ENCODE measurements at regions not wholly inside any gene's neighbourhood (a gene's known extent, or its start where the extent isn't known, plus 50 kb on each side); places are given as distances from the start of the nearest gene placed in this dataset.
"Not testable (repeated sequence)": the region's sequence is repeated elsewhere in the genome, so short reads cannot be mapped to it uniquely, and the experiment has no call there.

DNA sequence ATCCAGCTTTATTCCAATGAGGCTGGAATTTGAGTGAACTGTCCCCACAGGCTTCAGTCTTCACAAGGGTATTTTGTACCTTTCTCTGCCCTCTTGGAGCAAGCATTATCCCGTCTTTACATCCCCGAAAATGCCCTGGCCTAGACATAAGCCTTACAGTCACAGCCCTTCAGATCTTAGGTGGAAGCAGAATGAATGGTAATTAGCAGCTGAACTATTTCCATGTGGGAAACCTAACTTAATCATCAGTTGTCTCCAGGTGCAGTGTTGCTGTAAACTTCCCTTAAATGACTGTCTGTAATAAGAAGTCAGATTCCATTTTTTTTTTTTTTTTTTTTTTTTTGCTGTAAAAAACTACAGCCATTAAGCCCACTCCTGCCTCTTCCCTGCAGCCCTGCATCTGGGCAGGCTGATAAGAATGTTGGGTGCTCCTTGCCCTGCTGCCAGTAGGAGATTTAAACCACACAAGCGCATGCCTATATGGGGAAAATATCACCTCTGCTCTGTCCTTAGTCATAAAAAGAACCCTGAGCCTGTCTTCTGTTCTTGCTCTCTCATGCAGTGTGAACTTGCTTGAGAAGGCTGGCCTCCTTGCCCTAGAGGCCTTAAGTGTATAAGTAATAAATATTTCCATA is 426.8 kb upstream of the SLITRK5 start:
- DNase-seq, result no peak

DNA sequence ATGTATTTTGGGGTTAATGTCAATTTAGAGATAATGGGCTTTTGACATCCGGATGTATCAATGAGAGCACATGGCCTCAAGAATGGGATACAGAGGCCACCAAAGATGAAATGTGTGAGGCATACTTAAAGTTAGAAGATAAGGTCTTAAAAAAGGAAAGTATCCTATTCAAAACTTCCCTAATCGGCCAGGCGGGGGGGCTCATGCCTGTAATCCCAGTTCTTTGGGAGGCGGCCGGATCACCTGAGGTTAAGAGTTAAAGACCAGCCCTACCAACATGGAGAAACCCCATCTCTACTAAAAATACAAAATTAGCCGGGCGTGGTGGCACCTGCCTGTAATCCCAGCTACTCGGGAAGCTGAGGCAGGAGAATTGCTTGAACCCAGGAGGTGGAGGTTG is 421.3 kb upstream of the SLITRK5 start:
- not testable (repeated sequence) for DNase-seq

DNA sequence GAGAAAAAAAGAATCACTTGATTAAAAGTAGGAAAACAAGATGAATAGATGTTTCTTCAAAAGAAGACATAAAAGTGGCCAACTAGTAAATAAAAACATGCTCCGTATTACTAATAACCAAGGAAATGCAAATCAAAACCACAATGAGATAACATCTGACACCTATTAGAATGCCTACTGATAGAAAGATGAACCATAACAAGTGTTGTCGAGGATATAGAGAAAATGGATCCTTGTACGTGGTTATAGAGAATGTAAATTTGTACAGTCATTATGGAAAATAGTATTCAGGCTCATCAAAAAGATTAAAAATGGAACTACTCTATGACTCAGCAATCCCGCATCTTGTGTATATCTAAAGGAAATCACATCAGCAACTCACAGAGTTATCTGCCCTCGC is 415.8 kb upstream of the SLITRK5 start:
- DNase-seq, result no peak

DNA sequence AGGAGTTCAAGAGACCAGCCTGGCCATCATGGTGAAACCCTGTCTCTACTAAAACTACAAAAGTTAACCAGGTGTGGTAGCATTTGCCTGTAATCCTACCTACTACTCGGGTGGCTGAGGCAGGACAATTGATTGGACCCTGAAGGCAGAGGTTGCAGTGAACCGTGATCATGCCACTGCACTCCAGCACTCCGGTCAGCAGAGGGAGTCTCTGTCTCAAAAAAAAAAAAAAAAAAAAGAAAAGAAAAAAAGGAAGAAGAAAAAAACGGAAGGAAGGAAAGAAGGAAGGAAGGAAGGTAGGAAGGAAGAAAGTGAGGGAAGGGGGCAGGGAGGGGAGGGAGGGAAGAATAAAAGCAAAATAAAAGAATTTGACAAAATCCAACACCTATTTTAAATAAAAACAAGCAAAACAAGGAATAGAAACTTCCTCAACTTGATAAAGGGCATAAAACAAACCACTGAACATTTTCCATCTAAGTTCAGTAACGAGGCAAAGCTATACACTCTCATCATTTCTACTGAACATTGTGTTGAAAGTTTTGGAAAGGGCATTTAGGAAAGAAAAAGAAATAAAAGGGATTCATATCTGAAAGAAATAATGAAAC is 411.6 kb upstream of the SLITRK5 start:
- DNase-seq, result peak; percentile 2

DNA sequence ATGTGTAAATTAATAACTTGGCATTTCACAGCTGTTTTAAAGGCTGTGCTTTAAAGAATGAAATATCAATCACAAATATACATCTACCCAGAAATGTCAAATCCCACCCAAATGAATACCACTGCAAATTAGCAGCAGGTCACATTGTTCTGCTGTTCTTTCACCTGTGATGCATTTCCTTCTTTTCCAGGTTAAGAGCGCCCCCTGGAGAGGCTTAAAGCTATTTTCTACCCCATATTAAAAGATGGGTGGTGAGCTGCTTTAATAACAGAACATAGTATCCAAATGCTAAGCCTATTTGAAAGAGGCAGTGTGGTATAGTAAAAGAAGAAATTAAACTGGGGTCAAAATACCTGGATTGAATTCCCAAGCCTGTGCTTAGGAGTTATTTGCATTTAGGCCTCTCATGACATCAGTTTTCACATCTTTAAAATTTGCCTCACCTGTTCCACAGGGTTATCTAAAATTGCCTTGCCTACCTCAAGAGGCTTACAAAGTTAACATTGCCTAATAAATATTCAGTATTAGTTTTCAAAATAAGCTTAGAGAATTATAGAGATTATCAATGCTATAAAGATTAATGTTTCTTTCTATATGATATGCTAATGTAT is 396.9 kb upstream of the SLITRK5 start:
- peak; percentile 19 for DNase-seq

DNA sequence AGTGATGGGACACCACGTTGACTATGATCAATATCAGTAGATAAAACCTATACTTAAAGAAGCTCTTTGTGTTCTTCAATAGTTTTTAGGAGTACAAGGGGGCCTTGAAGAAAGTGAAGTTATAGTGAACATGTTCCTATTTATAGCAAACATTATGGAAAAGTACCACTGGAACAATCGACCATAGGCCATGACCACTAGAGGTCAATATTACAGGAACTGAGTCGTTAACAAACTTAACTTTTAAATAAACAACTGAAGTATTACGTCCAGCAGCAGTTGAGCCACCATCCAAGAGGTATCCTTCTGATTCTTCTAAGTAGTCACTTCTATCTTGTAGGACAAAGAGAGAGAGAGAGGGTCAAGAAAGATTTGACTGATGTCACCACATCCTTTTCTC is 391.0 kb upstream of the SLITRK5 start:
- DNase-seq, result no peak

DNA sequence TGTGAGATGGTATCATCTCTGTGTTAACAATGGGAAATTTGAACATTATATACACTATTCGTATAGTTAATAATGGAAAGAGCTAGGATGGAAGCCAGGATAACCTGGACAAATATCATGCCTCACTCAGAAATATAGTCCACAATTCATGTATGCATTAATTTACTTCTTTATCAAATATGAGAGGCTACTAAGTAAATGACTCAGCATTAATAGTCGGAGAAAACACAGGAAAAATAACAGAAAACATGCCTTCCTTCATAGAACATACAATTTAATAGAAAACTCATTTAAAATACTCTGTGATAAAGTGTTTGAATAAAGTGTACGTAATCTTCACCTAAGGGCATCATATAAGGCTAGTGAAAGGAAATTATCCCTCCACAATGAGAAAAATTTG is 383.4 kb upstream of the SLITRK5 start:
- no peak for DNase-seq

DNA sequence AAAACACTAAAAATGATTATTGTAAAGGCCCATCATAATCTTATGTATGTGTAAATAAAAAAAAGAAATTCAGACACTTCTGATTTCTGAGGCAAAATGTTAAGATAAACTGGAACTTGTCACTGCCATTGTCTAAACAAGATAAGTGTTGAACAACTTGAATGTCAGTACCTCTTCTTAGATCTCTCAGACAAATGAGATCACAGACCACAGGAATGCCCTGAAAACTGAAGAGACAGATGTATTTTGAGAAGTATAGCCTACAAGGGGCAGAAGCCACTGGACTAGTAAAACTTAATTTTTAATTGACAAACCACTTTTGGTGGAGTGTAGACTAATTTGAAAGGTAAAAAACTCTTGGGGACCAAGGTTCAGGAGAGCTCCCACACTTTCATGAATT is 375.5 kb upstream of the SLITRK5 start:
- DNase-seq, result no peak

DNA sequence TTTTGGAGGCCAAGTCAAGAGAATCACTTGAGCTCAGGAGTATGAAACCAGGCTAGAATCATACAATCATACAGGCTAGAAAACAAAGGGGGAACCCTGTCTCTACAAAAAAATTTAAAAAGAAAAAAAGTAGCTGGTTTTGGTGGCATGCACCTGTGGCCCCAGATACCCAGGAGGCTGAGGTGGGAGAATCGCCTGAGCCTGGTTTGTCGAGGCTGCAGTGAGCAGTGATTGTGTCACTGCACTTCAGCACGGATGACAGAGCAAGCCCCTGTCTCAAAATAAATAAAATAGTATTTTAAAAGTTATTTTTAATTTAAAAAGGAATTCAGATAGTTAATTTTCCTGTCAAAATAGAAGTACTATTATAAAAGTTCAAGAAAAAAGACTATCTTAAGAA is 369.1 kb upstream of the SLITRK5 start:
- DNase-seq, result no peak

DNA sequence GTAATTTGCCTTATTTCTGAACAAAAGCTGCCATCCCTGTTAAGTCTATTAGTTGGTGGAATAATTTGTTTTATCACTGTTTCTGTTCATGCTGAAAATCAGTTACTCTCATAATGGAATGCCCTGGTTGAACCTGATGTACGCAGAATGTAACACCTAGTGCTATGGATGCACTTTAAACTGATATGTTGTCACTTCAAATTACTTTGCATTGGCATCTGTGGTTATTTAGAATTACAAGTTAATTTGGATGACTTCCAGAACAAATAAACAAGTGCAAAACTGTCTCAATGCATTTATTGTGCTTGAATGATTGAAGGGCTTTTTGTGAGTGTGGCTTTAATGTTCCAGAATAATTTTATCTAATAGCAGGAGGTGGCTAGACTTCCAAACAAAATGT is 368.2 kb upstream of the SLITRK5 start:
- no peak for DNase-seq

DNA sequence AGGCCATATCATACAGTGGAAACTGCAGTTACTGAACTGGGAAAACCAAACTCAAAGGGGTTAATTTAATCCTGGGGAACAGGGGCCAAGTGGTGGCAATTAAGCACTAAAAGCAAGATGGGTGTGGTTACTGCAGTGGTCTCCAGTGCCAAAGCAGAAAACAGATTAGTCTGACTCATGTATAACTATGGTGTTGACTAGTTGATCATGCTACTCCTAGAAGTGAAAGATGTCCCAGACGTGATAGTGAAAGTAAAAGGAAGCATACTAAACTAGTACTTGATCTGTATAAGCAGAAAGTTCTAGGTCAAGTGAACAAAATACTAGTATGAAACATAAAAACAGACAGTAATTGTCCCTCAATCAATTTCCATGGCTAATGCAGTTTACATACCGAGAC is 360.0 kb upstream of the SLITRK5 start:
- no peak for DNase-seq

DNA sequence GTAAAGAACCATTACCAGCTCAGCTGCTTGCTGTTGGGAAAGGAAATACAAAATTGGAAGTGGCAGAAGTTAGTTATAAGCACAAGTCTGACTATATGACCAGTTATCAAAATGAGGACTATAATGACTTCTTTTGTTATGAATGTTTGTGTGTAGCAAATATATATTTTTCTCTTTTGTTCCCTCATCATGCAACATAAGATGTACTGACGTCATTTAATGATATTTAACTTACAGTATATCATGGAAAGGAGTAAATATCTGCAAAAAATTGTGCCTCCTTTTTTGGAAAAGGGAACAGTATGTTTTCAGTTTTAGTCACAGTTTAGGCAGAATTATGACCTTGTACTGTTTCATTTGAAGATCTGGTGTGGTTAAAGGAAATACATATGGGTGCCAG is 356.3 kb upstream of the SLITRK5 start:
- DNase-seq, result no peak

DNA sequence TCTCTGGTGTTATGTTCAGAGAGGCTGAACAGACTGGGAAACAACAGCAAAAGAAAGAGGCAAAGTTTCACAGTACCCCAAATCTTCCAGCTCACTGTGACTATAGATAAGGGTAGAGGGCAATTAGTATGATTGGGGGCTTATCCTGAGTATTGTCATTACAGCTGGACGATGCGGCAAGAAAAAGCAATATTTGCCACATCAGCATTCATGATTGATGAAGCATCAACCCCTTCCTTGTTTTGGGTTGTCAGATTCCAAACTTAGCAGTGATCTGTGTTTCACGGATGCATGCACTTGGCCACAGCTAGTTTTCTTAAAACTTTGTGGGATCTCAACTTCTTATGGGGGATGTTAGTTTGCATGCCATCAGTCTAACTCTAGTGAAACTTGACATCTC is 348.8 kb upstream of the SLITRK5 start:
- DNase-seq, result no peak

DNA sequence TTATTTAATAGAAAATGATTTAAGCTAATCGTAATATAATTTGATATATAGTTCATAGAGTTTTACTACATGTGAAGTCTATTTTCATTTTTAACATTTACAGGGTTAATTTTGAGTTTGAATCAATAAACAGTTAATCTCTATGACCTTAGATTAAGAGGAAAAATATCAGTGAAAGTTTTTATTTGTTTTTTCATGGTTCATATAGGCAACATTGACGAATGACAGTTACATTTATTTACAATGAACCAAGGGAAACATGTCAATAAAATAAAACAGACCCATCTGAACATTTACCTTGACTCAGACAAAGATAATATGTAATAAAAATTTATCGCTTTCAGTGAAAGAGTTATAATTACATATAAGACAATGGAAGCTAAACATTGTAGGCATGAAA is 346.6 kb upstream of the SLITRK5 start:
- DNase-seq, result no peak

DNA sequence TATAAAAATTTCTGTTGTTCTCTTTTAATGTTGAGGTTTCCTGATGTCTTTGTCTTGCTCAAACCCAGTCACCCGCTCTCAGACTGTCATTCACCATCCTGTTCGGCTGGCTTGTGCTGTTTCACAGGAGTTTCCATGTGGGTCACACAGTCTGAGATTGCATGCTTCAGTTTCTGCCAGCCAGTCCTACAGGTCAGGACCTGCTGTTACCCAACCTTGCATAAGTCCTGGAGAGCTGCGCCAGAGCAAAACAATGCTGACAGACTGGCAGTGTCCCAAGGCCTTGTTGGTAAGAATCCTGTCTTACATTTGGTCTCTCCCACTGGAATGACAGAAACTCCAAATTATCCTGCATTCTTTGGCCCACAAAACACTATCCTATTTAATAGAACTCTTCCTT is 340.0 kb upstream of the SLITRK5 start:
- no peak for DNase-seq

DNA sequence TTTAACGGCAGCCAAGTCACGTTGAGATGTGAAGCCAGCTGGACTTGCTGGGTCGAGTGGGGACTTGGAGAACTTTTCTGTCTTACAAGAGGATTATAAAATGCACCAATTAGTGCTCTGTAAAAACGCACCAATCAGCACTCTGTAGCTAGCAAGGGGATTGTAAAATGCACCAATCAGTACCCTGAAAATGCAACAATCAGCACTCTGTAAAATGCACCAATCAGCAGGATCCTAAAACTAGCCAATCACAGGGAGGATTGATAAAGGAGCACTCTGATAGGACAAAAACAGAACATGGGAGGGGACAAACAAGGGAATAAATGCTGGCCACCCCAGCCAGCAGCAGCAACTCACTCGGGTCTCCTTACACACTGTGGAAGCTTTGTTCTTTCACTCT is 337.6 kb upstream of the SLITRK5 start:
- no peak for DNase-seq

DNA sequence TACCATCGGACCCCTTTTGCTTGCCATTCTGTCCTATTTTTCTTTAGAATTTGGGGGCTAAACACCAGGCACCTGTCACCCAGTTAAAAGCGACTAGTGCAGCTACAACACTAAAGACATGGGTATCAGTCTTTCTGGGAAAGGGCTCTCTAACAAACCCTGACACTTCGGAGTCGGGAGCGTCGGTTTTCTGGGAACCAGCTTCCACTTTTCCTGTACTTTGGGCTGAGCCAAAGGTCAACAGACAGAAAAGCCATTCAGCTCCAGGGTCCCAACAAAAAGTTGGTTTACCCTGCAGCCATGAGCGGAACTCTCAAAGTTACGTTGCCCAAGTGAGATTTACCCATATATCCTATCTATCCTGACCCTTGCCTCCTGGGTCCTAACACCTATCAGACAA is 337.0 kb upstream of the SLITRK5 start:
- DNase-seq, result no peak

DNA sequence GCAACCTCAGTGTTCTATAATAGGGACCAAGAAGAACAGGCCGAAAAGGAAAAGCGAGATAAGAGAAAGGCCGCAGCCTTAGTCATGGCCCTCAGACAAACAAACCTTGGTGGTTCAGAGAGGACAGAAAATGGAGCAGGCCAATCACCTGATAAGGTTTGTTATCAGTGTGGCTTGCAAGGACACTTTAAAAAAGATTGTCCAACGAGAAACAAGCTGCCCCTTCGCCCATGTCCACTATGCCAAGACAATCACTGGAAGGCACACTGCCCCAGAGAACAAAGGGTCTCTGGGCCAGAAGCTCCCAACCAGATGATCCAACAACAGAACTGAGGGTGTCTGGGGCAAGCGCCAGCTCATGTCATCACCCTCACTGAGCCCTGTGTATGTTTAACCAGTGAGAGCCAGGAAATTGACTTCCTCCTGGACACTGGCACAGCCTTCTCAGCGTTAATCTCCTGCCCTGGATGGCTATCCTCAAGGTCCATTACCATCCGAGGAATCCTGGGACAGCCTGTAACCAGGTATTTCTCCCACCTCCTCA is 334.8 kb upstream of the SLITRK5 start:
- DNase-seq, result not testable (repeated sequence)

DNA sequence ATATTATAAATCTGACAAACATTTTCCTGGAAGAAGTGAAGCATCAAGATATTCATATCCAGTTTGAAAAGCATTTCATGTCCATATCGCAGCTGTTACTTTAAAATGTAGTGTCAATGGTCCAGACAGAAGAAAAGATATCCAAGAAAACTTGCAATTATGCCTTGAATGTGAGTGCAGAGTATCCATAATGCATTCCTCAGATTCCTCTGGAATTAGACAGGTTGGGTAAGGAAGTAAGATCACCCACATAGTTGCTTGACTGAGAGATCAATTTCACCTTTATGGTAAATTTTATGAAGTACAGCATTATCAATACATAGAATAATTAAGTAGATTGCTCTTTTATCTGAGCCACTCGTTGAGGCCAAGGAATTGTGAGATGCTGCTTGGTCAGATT is 327.0 kb upstream of the SLITRK5 start:
- no peak for DNase-seq

DNA sequence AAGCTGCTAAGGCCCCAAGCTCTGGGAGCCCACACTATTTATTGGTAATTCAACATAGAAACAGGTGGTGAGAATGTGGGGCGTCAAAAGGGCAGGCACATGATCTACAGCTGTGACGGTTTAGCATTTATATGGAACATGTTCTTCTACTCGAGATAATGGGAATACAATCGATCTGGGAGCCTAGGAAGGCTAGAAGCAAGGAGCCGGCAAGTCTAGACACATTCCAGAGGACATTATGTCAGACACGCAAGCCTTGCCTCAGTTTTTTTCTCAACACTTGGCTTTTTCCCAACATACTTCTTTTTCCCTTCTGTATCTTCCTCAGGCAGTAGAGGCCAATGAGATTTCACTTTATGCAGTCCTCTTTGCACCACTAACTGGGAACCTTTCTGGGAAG is 315.7 kb upstream of the SLITRK5 start:
- DNase-seq, result peak; percentile 44

DNA sequence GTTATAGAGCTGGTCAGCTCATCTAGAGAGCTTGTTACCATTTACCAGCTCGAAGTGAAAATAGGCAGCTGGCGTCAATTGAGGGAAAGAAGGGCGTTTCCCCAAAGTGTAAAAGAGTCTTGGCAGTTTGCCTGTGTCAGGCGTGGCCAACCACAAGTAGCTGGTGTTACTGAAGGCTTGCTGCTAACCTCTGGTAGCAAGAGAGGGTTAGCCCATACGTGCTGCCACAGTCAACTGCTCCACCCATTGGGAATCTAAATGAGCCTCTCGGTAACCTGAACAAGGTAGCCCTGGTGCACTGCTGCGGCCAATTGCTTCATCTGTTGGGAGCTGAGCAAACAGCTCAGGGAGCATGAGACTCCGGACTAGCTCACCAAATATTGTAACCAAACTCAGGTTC is 314.9 kb upstream of the SLITRK5 start:
- peak; percentile 34 for DNase-seq

DNA sequence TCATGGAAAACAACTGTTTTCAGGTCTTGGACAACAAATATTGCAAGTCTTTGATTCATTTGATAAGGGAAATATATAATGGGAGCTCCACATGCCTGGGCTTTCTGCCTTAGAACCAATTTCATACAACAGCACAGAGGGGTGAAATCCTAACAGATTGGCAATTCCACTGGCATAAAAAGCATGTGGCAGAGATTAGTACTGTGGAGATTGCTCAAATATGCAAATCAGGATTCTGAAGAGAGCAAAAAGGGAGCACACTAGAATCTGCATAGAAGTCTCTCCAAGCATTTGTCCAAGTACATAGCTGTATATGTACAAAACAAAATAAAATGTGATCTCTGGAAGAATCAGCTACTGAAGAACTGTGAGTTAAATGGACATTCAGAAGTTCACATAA is 312.9 kb upstream of the SLITRK5 start:
- DNase-seq, result no peak

DNA sequence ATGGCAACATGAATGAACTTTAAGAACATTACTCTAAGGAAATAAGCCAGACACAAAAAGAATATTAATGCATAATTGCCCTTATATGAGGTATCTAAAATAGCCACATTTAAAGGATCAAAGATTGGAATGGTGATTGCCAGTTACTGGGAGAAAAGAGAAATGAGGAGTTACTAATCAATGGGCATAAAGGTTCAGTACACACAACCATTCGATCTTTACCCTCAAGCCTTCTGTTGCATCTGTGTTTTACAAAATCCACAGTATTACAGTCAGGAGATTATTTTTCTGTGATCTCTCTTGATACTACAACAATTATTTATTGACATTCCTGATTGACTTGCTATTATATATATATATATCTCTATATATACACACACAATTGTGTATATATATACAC is 310.0 kb upstream of the SLITRK5 start:
- no peak for DNase-seq

DNA sequence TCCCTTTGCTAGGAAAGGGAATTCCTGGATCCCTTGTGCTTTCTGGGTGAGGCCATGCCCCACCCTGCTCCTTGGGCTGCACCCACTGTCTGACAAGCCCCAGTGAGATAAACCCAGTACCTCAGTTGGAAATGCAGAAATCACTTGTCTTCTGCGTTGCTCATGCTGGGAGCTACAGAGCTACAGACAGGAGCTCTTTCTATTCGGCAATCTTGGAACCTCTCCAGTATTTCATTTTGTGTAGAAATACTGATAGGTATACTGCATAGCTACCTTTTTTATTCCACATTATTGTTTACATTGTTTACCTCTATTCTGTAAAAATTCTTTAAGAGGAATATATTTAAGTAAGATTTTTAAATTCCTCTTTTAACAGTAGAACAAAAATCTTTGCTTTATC is 302.5 kb upstream of the SLITRK5 start:
- no peak for DNase-seq

DNA sequence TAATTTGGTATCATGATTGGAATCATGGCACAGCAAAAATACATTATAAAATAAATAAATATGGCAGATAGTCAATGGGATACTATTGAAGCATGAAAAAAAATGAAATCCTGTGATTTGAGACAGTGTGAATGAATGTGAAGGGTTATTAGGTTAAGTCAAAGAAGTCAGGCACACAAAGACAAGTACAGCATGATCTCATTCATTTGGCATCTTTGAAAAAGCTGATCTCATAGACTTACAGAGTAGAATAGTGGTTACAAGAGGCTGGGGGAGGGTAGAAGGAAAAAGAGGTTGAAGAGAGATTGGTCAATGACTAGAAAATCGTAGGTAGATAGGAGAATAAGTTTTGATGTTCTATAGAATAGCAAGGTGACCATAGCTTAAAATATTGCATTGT is 295.1 kb upstream of the SLITRK5 start:
- DNase-seq, result no peak

All from NCI-H2171 treated with DMSO at 0.1 percent for 48 hours (cell line).